ENCODE measurements at regions not wholly inside any gene's neighbourhood (a gene's known extent, or its start where the extent isn't known, plus 50 kb on each side); places are given as distances from the start of the nearest gene placed in this dataset.

GRCh38 chr6:50271817-50272216 is 222.1 kb upstream of the DEFB112 start:
- H2AFZ ChIP-seq (ENCODE audit: low read depth, low read length): no peak overlapping the region
- no peak overlapping the region for H3K14ac ChIP-seq (ENCODE audit: low read length in 2 of 2)
- H2BK120ac ChIP-seq (ENCODE audit: low read depth, low read length): no peak overlapping the region
- no peaks in the 10 kb centered on the region for H3K27me3 ChIP-seq (ENCODE audit: control insufficient read depth in 1 of 2, insufficient read depth in 1 of 2, low read length in 2 of 2)
- no peak overlapping the region for H3K9ac ChIP-seq (ENCODE audit: low read length)
- H3K4me1 ChIP-seq (ENCODE audit: control insufficient read depth, insufficient read depth, low read depth, low read length): no peaks in the 10 kb centered on the region
- no peak overlapping the region for H2BK12ac ChIP-seq (ENCODE audit: low read length in 2 of 2)
- no peak overlapping the region for H3K18ac ChIP-seq (ENCODE audit: low read depth in 1 of 2, low read length in 2 of 2)
- DNase-seq: no peak
- no peak overlapping the region for H3K23ac ChIP-seq (ENCODE audit: low read length in 2 of 2)
- H4K8ac ChIP-seq (ENCODE audit: low read length): no peak overlapping the region
- no peak overlapping the region for H3K4ac ChIP-seq (ENCODE audit: low read depth in 1 of 2, low read length in 2 of 2)
- no peaks in the 10 kb centered on the region for H3K79me1 ChIP-seq (replicated peaks; ENCODE audit: low read length, poor library complexity, severe bottlenecking)
- H3K9me3 ChIP-seq (ENCODE audit: control insufficient read depth, low read length): no peaks in the 10 kb centered on the region
- no peak overlapping the region for H3K4me3 ChIP-seq (ENCODE audit: insufficient read depth in 1 of 2, low read depth in 1 of 2, low read length in 2 of 2)
- no peaks in the 10 kb centered on the region for H3K36me3 ChIP-seq (ENCODE audit: control insufficient read depth in 1 of 2, insufficient read depth in 2 of 2, low read depth in 1 of 2, low read length in 2 of 2)
- no peak overlapping the region for H2BK5ac ChIP-seq (ENCODE audit: low read depth, low read length, poor library complexity, severe bottlenecking)
- H2AK5ac ChIP-seq (ENCODE audit: low read length, severe bottlenecking): no peak overlapping the region
- no peak overlapping the region for H2BK15ac ChIP-seq (ENCODE audit: low read depth, poor library complexity, severe bottlenecking)
- H3K27ac ChIP-seq (ENCODE audit: low read length, poor library complexity, severe bottlenecking): no peak overlapping the region
- no peak overlapping the region for H4K91ac ChIP-seq (ENCODE audit: low read length)
- no peak overlapping the region for H3K4me2 ChIP-seq (ENCODE audit: low read length, poor library complexity, severe bottlenecking)

- no peaks in the 10 kb centered on the region for H3K27me3 ChIP-seq (ENCODE audit: control insufficient read depth in 1 of 2, insufficient read depth in 1 of 2, low read length in 2 of 2)
- no peak overlapping the region for H3K18ac ChIP-seq (ENCODE audit: low read depth in 1 of 2, low read length in 2 of 2)
- H2BK12ac ChIP-seq (ENCODE audit: low read length in 2 of 2): no peak overlapping the region
- no peaks in the 10 kb centered on the region for H3K36me3 ChIP-seq (ENCODE audit: control insufficient read depth in 1 of 2, insufficient read depth in 2 of 2, low read depth in 1 of 2, low read length in 2 of 2)
- no peaks in the 10 kb centered on the region for H3K4me1 ChIP-seq (ENCODE audit: control insufficient read depth, insufficient read depth, low read depth, low read length)
- H3K9ac ChIP-seq (ENCODE audit: low read length): no peak overlapping the region
- H2AFZ ChIP-seq (ENCODE audit: low read depth, low read length): no peak overlapping the region
- H3K9me3 ChIP-seq (ENCODE audit: control insufficient read depth, low read length): no peaks in the 10 kb centered on the region
- no peak overlapping the region for H2AK5ac ChIP-seq (ENCODE audit: low read length, severe bottlenecking)
- H3K23ac ChIP-seq (ENCODE audit: low read length in 2 of 2): no peak overlapping the region
- no peak overlapping the region for H2BK5ac ChIP-seq (ENCODE audit: low read depth, low read length, poor library complexity, severe bottlenecking)
- H4K8ac ChIP-seq (ENCODE audit: low read length): no peak overlapping the region
- no peak for DNase-seq
- H3K4me3 ChIP-seq (ENCODE audit: insufficient read depth in 1 of 2, low read depth in 1 of 2, low read length in 2 of 2): no peak overlapping the region
- H2BK15ac ChIP-seq (ENCODE audit: low read depth, poor library complexity, severe bottlenecking): no peak overlapping the region
- H4K91ac ChIP-seq (ENCODE audit: low read length): no peak overlapping the region
- no peaks in the 10 kb centered on the region for H3K79me1 ChIP-seq (replicated peaks; ENCODE audit: low read length, poor library complexity, severe bottlenecking)
- H3K27ac ChIP-seq (ENCODE audit: low read length, poor library complexity, severe bottlenecking): no peak overlapping the region
- H3K4ac ChIP-seq (ENCODE audit: low read depth in 1 of 2, low read length in 2 of 2): no peak overlapping the region
- no peak overlapping the region for H2BK120ac ChIP-seq (ENCODE audit: low read depth, low read length)
- H3K4me2 ChIP-seq (ENCODE audit: low read length, poor library complexity, severe bottlenecking): no peak overlapping the region
- H3K14ac ChIP-seq (ENCODE audit: low read length in 2 of 2): no peak overlapping the region
Measured at GRCh38 chr6:50272611-50273010, 222.9 kb upstream of the DEFB112 start.

GRCh38 chr6:50276771-50277261 is 227.1 kb upstream of the DEFB112 start:
- Histone ChIP-seq H3K36me3 (ENCODE audit: control insufficient read depth in 1 of 2, insufficient read depth in 2 of 2, low read depth in 1 of 2, low read length in 2 of 2) (no peaks in the 10 kb centered on the region), H3K79me1 (replicated peaks; ENCODE audit: low read length, poor library complexity, severe bottlenecking) (no peaks in the 10 kb centered on the region), H3K9ac (ENCODE audit: low read length) (no peak overlapping the region), H3K18ac (ENCODE audit: low read depth in 1 of 2, low read length in 2 of 2) (no peak overlapping the region), H3K9me3 (ENCODE audit: control insufficient read depth, low read length) (no peaks in the 10 kb centered on the region), H2BK12ac (ENCODE audit: low read length in 2 of 2) (no peak overlapping the region), H4K8ac (ENCODE audit: low read length) (no peak overlapping the region), H2BK5ac (ENCODE audit: low read depth, low read length, poor library complexity, severe bottlenecking) (no peak overlapping the region), H3K14ac (ENCODE audit: low read length in 2 of 2) (no peak overlapping the region), H2BK15ac (ENCODE audit: low read depth, poor library complexity, severe bottlenecking) (no peak overlapping the region), H3K4ac (ENCODE audit: low read depth in 1 of 2, low read length in 2 of 2) (no peak overlapping the region), H3K4me3 (ENCODE audit: insufficient read depth in 1 of 2, low read depth in 1 of 2, low read length in 2 of 2) (no peak overlapping the region), H3K27me3 (ENCODE audit: control insufficient read depth in 1 of 2, insufficient read depth in 1 of 2, low read length in 2 of 2) (no peaks in the 10 kb centered on the region), H3K23ac (ENCODE audit: low read length in 2 of 2) (no peak overlapping the region), H2BK120ac (ENCODE audit: low read depth, low read length) (no peak overlapping the region), H2AFZ (ENCODE audit: low read depth, low read length) (no peak overlapping the region), H3K4me2 (ENCODE audit: low read length, poor library complexity, severe bottlenecking) (no peak overlapping the region), H2AK5ac (ENCODE audit: low read length, severe bottlenecking) (no peak overlapping the region), H3K4me1 (ENCODE audit: control insufficient read depth, insufficient read depth, low read depth, low read length) (no peaks in the 10 kb centered on the region), H4K91ac (ENCODE audit: low read length) (no peak overlapping the region), H3K27ac (ENCODE audit: low read length, poor library complexity, severe bottlenecking) (no peak overlapping the region)
- no peak for DNase-seq
- 97% methylated on average over 3 of the region's 5 CpGs for WGBS

GRCh38 chr6:50277774-50278173 is 228.0 kb upstream of the DEFB112 start:
- Histone ChIP-seq H3K27me3 (ENCODE audit: control insufficient read depth in 1 of 2, insufficient read depth in 1 of 2, low read length in 2 of 2) (no peaks in the 10 kb centered on the region), H2BK120ac (ENCODE audit: low read depth, low read length) (no peak overlapping the region), H2AFZ (ENCODE audit: low read depth, low read length) (no peak overlapping the region), H3K14ac (ENCODE audit: low read length in 2 of 2) (no peak overlapping the region), H3K9me3 (ENCODE audit: control insufficient read depth, low read length) (no peaks in the 10 kb centered on the region), H2BK12ac (ENCODE audit: low read length in 2 of 2) (no peak overlapping the region), H3K9ac (ENCODE audit: low read length) (no peak overlapping the region), H3K18ac (ENCODE audit: low read depth in 1 of 2, low read length in 2 of 2) (no peak overlapping the region), H3K79me1 (replicated peaks; ENCODE audit: low read length, poor library complexity, severe bottlenecking) (no peaks in the 10 kb centered on the region), H2BK5ac (ENCODE audit: low read depth, low read length, poor library complexity, severe bottlenecking) (no peak overlapping the region), H2AK5ac (ENCODE audit: low read length, severe bottlenecking) (no peak overlapping the region), H4K8ac (ENCODE audit: low read length) (no peak overlapping the region), H3K27ac (ENCODE audit: low read length, poor library complexity, severe bottlenecking) (no peak overlapping the region), H3K36me3 (ENCODE audit: control insufficient read depth in 1 of 2, insufficient read depth in 2 of 2, low read depth in 1 of 2, low read length in 2 of 2) (no peaks in the 10 kb centered on the region), H3K4me2 (ENCODE audit: low read length, poor library complexity, severe bottlenecking) (no peak overlapping the region), H3K4me1 (ENCODE audit: control insufficient read depth, insufficient read depth, low read depth, low read length) (no peaks in the 10 kb centered on the region), H3K4me3 (ENCODE audit: insufficient read depth in 1 of 2, low read depth in 1 of 2, low read length in 2 of 2) (no peak overlapping the region), H3K23ac (ENCODE audit: low read length in 2 of 2) (no peak overlapping the region), H4K91ac (ENCODE audit: low read length) (no peak overlapping the region), H3K4ac (ENCODE audit: low read depth in 1 of 2, low read length in 2 of 2) (no peak overlapping the region), H2BK15ac (ENCODE audit: low read depth, poor library complexity, severe bottlenecking) (no peak overlapping the region)
- 0% methylated on average over 1 of the region's 2 CpGs for WGBS
- no peak for DNase-seq
